BLaER1 (cell line): ENCODE measurements at regions not wholly inside any gene's neighbourhood (a gene's known extent, or its start where the extent isn't known, plus 50 kb on each side); places are given as distances from the start of the nearest gene placed in this dataset.

Experiments
- H3K27ac ChIP-seq: shearing (Covaris generic); formaldehyde crosslinking; 2 replicates; pipeline ENCODE4 v1.8.1; 2022
- H3K27me3 ChIP-seq: shearing (Covaris generic); formaldehyde crosslinking; 2 replicates; pipeline ENCODE4 v1.8.1; 2022
- H3K36me3 ChIP-seq: shearing (Covaris generic); formaldehyde crosslinking; 2 replicates; pipeline ENCODE4 v1.8.1; 2022
- H3K4me1 ChIP-seq: shearing (Covaris generic); formaldehyde crosslinking; 2 replicates; pipeline ENCODE4 v1.8.1; 2022
- H3K4me2 ChIP-seq: shearing (Covaris generic); formaldehyde crosslinking; 2 replicates; pipeline ENCODE4 v1.8.1; 2022
- H3K4me3 ChIP-seq: shearing (Covaris generic); formaldehyde crosslinking; 2 replicates; pipeline ENCODE4 v1.8.1; 2022
- H3K9ac ChIP-seq: shearing (Covaris generic); formaldehyde crosslinking; 2 replicates; pipeline ENCODE4 v1.8.1; 2022
- H3K9me3 ChIP-seq: shearing (Covaris generic); formaldehyde crosslinking; 2 replicates; pipeline ENCODE4 v1.8.1; 2022
- H4K20me1 ChIP-seq: shearing (Covaris generic); formaldehyde crosslinking; 2 replicates; pipeline ENCODE4 v1.8.1; 2022
- Cebpa-rat ChIP-seq: shearing (Covaris generic); IDR thresholded peaks from 2 replicates; pipeline ENCODE4 v1.8.1; 2022

DNA sequence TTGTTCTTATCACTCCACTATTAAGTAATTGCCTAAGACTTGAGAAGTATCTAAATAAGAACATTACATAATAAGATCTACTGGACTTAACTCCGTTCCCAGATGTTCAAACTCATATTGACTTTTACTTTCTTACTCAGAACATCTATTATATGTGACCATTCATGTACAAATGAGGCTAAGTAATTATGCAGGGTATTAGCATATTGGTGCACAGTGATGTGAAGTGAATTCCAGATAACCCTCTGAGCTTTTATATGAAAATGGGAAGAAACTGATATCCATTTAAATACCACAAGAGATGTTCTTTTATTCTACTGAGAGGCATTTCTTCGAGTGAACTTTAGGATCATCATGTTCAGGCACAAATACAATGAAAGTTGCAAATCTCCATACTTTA is 135.7 kb downstream of the ZPLD1 start:
- Histone ChIP-seq H4K20me1 (no peaks in the 10 kb centered on the region), H3K27me3 (no peaks in the 10 kb centered on the region), H3K36me3 (no peaks in the 10 kb centered on the region), H3K4me2 (no peak overlapping the region), H3K4me1 (no peaks in the 10 kb centered on the region), H3K4me3 (no peak overlapping the region), H3K9ac (no peak overlapping the region), H3K9me3 (no peaks in the 10 kb centered on the region), H3K27ac (no peak overlapping the region)
- no peak for TF ChIP-seq Cebpa-rat

DNA sequence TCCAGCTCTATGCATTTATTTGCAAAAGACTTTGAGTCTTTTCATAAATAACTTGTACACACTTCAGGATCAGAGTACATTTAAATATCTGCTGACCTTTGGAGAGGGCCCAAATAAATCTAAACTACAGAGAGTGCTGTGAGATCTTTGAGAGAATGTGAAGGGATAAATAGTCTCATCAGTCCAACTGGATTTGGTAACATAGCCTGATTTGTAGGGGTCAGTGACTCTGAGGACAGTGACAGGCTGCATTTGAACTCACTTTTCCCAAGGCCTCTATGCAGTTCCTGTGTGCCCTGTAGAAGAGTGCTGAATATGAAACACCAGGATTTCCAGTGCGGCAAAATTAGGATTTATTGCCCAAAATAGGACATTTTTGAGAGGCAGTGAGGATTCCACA is 136.2 kb downstream of the ZPLD1 start:
- H3K9ac ChIP-seq: no peak overlapping the region
- H4K20me1 ChIP-seq: no peaks in the 10 kb centered on the region
- no peak overlapping the region for H3K27ac ChIP-seq
- TF ChIP-seq Cebpa-rat: no peak
- no peaks in the 10 kb centered on the region for H3K4me1 ChIP-seq
- no peak overlapping the region for H3K4me3 ChIP-seq
- no peak overlapping the region for H3K4me2 ChIP-seq
- no peaks in the 10 kb centered on the region for H3K36me3 ChIP-seq
- H3K9me3 ChIP-seq: no peaks in the 10 kb centered on the region
- H3K27me3 ChIP-seq: no peaks in the 10 kb centered on the region

DNA sequence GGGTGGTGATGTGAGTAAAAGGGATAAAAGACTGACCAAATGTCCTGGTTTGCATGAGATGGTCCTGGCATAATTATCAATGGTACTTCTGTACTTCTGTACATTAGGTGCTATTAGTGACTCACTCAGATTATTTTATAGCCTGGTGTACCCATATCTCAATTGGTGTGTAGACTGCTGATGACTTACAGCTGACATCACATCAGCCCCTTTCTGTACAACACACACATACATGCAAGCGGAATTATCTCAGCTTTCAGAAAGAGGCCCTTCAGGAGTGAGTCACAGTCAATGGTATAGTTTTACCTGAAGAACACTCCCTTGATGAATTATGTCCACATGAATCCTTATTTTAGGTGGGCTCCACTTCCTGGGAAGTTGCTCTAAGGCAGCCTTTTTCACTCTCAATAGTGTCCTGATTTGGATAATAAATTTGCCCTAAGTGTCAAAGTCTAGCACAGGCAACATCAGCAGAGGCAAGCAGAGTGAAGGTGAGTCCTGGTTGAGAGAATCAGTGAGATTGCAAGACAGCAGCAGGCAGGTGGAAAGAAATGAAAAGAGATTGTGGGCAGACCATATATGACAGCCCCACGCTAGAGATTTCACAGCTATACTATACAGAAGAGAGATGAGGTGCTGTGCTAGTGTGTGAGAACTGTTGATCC is 137.0 kb downstream of the ZPLD1 start:
- Histone ChIP-seq H3K4me3 (no peak overlapping the region), H3K4me1 (no peaks in the 10 kb centered on the region), H3K9me3 (no peaks in the 10 kb centered on the region), H4K20me1 (no peaks in the 10 kb centered on the region), H3K27me3 (no peaks in the 10 kb centered on the region), H3K9ac (no peak overlapping the region), H3K36me3 (no peaks in the 10 kb centered on the region), H3K27ac (no peak overlapping the region), H3K4me2 (no peak overlapping the region)
- TF ChIP-seq Cebpa-rat: no peak

DNA sequence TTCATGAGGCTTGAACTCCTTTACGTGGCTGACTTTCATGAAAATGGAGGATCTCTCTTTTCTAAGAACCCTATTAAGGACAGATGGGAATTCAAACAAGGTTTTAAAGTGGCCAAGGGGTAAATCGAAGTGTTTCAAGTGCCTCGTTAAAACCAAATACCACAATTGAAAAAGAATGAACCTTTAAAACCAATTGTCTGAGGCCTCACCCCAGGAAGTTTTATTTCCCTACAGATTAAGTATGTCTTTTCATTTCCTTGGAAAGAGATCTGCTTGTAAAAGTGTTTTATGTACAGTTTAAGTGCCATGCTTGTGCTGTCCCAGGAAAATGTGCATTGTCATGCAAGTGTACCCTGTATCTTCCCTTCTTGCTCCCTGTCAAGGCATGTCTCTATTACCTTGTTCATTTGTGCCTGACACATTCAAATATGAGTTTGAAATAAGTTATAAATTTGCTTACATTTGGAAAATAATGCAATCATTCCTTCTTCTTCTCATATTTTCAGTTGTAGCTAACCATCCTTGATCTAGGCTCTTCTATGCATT is 138.7 kb downstream of the ZPLD1 start:
- no peak overlapping the region for H3K4me3 ChIP-seq
- no peaks in the 10 kb centered on the region for H3K36me3 ChIP-seq
- H3K9me3 ChIP-seq: no peaks in the 10 kb centered on the region

DNA sequence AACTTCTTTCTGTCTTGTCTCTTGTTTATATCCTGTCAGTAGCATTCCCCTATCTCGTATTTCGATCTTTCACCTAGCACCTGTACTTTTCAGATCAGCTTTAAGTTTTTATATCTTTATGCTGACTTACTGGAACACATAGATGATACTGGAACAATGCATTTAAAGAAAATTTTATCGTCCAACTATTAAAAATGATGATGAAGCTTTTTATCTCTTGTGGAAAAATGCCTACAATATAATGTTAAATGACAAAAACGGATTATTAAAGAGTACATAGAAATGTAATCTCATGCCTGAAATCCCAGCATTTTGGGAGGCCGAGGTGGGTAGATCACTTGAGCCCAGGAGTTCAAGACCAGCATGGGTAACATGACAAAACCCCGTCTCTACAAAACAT is 139.5 kb downstream of the ZPLD1 start:
- no peaks in the 10 kb centered on the region for H3K36me3 ChIP-seq
- H3K27ac ChIP-seq: no peak overlapping the region
- no peak for TF ChIP-seq Cebpa-rat
- H3K9ac ChIP-seq: no peak overlapping the region
- no peaks in the 10 kb centered on the region for H3K9me3 ChIP-seq
- no peak overlapping the region for H3K4me3 ChIP-seq
- H3K4me2 ChIP-seq: no peak overlapping the region
- no peaks in the 10 kb centered on the region for H3K4me1 ChIP-seq
- no peaks in the 10 kb centered on the region for H3K27me3 ChIP-seq
- H4K20me1 ChIP-seq: no peaks in the 10 kb centered on the region

More for the DNA sequence above, 138.7 kb downstream of the ZPLD1 start:
- no peaks in the 10 kb centered on the region for H4K20me1 ChIP-seq
- no peaks in the 10 kb centered on the region for H3K27me3 ChIP-seq
- TF ChIP-seq Cebpa-rat: no peak
- H3K4me1 ChIP-seq: no peaks in the 10 kb centered on the region
- no peak overlapping the region for H3K9ac ChIP-seq
- no peak overlapping the region for H3K27ac ChIP-seq
- no peak overlapping the region for H3K4me2 ChIP-seq

DNA sequence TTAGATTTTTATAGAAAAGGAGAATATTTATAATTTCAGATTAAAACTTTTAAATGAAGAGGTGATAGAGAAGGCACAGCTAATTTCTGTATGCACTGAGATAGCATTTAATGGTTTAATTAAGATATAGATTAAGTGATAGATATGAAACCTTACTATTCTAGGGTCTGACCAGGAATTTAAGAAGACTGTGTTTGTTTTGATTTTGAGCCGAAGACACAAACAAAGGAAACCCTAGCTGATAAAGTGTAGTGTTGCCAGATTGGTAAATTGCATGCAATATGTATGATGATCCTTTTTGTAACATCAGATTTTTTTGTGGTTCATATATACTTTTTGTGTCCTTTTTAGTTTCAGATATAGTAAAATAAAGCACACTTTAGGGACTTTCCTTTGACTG is 141.8 kb downstream of the ZPLD1 start:
- Histone ChIP-seq H3K4me3 (no peak overlapping the region), H3K4me2 (no peak overlapping the region), H3K9ac (no peak overlapping the region), H3K27me3 (no peaks in the 10 kb centered on the region), H4K20me1 (no peaks in the 10 kb centered on the region), H3K27ac (no peak overlapping the region), H3K36me3 (no peaks in the 10 kb centered on the region), H3K9me3 (no peaks in the 10 kb centered on the region), H3K4me1 (no peaks in the 10 kb centered on the region)
- no peak for TF ChIP-seq Cebpa-rat

DNA sequence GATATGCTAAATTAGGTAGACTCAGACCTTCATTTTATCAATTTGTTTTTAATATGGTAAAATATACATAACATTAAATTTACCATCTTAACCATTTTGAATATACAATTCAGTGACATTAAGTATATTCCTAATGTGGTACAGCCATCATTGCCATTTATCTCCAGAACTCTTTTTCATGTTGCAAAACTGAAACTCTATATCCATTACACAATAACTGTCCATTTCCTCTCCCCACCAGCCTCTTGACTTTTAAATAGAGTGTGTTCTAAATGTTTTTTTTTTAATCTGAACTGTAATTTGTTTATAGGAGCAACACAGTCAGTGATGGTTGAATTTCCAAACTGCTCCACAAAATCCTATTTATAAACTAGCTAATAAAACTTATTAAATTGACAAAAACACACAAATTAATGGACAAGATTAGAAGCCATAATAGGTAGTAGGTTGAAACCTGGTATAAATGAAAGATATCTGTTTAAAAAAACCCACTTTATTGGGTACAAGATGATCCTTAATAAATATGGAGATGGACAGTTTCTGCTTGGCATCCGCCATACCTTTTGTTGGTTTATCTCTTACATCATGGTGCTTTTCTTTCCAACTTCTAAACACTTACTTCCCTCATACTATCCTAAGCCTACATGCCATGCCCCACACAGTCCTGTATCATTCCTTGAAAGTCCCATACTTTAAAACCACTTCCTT is 142.4 kb downstream of the ZPLD1 start:
- Histone ChIP-seq H3K4me2 (no peak overlapping the region), H3K27ac (no peak overlapping the region), H4K20me1 (no peaks in the 10 kb centered on the region), H3K36me3 (no peaks in the 10 kb centered on the region), H3K4me3 (no peak overlapping the region), H3K4me1 (no peaks in the 10 kb centered on the region), H3K9me3 (no peaks in the 10 kb centered on the region), H3K27me3 (no peaks in the 10 kb centered on the region), H3K9ac (no peak overlapping the region)
- TF ChIP-seq Cebpa-rat: no peak

DNA sequence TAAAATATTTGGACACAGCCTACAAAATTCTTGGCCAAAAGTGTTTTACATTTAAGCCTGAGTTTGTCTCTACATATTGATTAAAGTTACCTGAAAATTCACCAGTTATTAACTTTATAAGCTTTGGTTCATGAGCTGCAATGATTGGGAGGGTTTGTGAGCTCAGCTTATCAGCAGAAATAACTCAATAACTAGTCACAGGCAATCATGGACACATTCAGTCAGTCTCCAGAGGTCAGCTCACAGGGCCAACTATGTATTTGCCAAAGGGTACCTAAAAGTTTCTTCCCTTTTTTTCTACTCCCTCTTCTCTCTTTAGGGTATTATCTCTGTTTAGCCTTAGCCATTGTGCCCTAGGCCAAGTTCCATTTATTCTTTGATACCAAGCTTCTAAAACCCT is 145.9 kb downstream of the ZPLD1 start:
- H4K20me1 ChIP-seq: no peaks in the 10 kb centered on the region
- no peaks in the 10 kb centered on the region for H3K27me3 ChIP-seq
- TF ChIP-seq Cebpa-rat: no peak
- H3K9me3 ChIP-seq: no peaks in the 10 kb centered on the region
- H3K36me3 ChIP-seq: no peaks in the 10 kb centered on the region
- no peak overlapping the region for H3K4me3 ChIP-seq
- H3K4me2 ChIP-seq: no peak overlapping the region
- H3K27ac ChIP-seq: no peak overlapping the region
- no peaks in the 10 kb centered on the region for H3K4me1 ChIP-seq
- H3K9ac ChIP-seq: no peak overlapping the region

DNA sequence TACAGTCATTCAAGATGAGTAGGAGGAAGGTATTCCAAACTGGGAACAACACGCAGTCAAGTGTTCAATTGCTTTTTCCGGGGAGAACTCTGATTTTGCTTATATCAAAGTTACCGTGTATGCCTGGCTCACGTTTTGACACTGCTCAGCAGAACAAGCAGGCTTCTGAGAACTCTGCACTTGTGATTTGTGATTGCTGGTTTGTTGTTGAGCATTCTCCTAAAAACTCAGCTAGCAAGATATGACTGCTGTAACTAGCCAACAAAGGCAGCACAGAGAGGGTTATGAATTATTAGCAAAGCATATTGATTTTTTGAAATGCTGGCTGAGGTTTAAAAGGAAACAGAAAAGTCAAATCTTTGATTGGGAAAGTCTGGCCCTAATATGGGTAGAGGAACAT is 151.7 kb downstream of the ZPLD1 start:
- Histone ChIP-seq H3K4me2 (no peak overlapping the region), H3K9me3 (no peaks in the 10 kb centered on the region), H3K4me3 (no peak overlapping the region), H3K36me3 (no peaks in the 10 kb centered on the region), H4K20me1 (no peaks in the 10 kb centered on the region), H3K4me1 (no peaks in the 10 kb centered on the region), H3K27ac (no peak overlapping the region), H3K9ac (no peak overlapping the region), H3K27me3 (no peaks in the 10 kb centered on the region)
- no peak for TF ChIP-seq Cebpa-rat

DNA sequence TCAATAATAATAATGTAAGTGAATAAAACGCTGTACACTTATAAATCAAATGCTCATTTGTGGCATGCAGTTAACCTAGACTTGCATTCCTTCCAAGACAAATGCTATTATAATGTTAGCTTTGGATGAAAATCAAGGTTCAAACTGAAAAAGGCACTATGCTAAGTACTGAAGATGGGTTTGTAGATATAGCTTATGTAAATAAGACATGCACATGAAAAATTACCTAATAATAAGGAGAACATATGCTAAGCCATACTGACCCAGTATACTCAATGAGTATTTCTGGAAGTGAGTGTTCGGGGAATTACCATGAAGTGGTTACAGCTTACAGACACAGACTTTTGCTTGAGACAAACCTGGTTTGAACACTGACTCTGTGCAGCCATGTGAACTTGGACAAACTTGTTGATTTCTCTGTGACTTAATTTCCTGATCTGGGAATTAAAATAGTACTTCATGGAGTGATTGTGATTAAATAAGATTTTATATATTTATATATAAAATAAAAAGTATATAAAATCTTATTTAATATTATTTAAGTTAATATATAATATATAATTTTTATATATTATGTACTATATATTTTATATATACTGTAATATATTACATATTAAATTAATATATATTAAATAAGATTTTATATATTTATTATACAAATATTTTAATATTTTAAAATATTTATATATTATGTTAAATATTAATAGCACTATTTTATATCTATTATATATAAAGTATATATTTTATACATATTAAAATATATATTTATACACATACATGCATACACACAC is 159.2 kb downstream of the ZPLD1 start:
- Histone ChIP-seq H3K9ac (no peak overlapping the region), H3K4me2 (no peak overlapping the region), H3K36me3 (no peaks in the 10 kb centered on the region), H3K27me3 (no peaks in the 10 kb centered on the region), H3K4me1 (no peaks in the 10 kb centered on the region), H3K4me3 (no peak overlapping the region), H4K20me1 (no peaks in the 10 kb centered on the region), H3K9me3 (no peaks in the 10 kb centered on the region), H3K27ac (no peak overlapping the region)
- no peak for TF ChIP-seq Cebpa-rat
